PFSK-1 (cell line): ENCODE measurements at regions not wholly inside any gene's neighbourhood (a gene's known extent, or its start where the extent isn't known, plus 50 kb on each side); places are given as distances from the start of the nearest gene placed in this dataset.

Experiments used
- FOXP2 ChIP-seq: optimal IDR thresholded peaks from 2 replicates; pipeline ENCODE3; 2011; ENCODE audit warnings: borderline replicate concordance, control low read depth, inconsistent platforms; ENCODE audit not compliant: insufficient read depth; ENCODE audit errors: extremely low read length, extremely low read depth
- POLR2AphosphoS5 ChIP-seq: IDR thresholded peaks from 2 replicates; pipeline ENCODE4 v1.6.1; 2012; ENCODE audit warnings: low read depth, mild to moderate bottlenecking, control low read depth, low read length, moderate library complexity
- REST ChIP-seq, 2 experiments: IDR thresholded peaks; 2 replicates each; pipeline versions ENCODE4 v1.6.1 to v1.8.0; 2011 to 2012; ENCODE audit warnings: low read depth in 2 of 2, low read length in 2 of 2, control low read depth in 1 of 2, inconsistent platforms in 1 of 2, mild to moderate bottlenecking in 1 of 2, moderate library complexity in 1 of 2; ENCODE audit not compliant: insufficient read depth in 1 of 2
- SIN3A ChIP-seq: IDR thresholded peaks from 2 replicates; pipeline ENCODE4 v1.6.1; 2012; ENCODE audit warnings: mild to moderate bottlenecking, low read length, moderate library complexity, borderline replicate concordance; ENCODE audit not compliant: insufficient read depth
- TAF1 ChIP-seq: IDR thresholded peaks from 2 replicates; pipeline ENCODE4 v1.6.1; 2012; ENCODE audit warnings: low read length, control low read depth, borderline replicate concordance; ENCODE audit not compliant: insufficient read depth

- TF ChIP-seq SIN3A (no peak), POLR2AphosphoS5 (no peak), REST (IDR thresholded peaks at IDR 0.05; ENCODE audit: insufficient read depth in 1 of 2, low read depth in 2 of 2, low read length in 2 of 2) (no peak), TAF1 (no peak), FOXP2 (no peak)
Measured at GRCh38 chr15:34651997-34652725, 68.7 kb upstream of the GOLGA8B start.
